ENCODE measurements at regions not wholly inside any gene's neighbourhood (a gene's known extent, or its start where the extent isn't known, plus 50 kb on each side); places are given as distances from the start of the nearest gene placed in this dataset.

DNA sequence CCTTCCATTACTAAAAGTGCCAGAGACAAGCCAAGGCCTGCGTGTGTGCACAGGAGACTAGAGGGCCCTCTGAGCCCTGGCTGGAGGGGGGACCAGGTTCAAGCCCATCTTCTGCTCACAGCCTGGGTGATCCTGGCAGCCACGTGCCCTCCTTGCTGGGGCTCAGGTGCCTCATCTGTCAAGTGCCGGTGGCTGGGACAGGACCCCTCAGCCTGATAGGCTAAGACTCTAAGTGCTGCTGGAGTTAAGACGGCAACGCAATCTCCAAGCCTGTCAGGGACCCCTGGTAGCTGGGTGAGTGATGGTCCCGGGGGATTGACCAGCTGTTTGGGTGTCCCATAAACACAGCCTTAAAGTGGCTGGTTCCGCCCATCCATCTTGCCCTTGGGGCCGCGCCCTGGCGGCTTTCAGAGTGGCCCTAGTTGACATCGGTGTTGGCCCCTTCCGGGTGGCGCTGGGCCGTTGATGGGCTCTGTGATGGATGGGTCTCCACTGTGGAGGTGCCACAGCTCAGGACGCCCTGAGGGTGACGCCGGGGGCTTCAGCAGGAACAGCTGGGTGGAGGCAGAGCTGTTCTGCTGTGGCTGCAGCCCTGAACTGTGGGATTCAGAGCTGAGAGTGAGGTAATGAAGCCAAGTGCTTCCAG lies 136.2 kb downstream of the BARX1 start:
- TF ChIP-seq, protein P1, sequence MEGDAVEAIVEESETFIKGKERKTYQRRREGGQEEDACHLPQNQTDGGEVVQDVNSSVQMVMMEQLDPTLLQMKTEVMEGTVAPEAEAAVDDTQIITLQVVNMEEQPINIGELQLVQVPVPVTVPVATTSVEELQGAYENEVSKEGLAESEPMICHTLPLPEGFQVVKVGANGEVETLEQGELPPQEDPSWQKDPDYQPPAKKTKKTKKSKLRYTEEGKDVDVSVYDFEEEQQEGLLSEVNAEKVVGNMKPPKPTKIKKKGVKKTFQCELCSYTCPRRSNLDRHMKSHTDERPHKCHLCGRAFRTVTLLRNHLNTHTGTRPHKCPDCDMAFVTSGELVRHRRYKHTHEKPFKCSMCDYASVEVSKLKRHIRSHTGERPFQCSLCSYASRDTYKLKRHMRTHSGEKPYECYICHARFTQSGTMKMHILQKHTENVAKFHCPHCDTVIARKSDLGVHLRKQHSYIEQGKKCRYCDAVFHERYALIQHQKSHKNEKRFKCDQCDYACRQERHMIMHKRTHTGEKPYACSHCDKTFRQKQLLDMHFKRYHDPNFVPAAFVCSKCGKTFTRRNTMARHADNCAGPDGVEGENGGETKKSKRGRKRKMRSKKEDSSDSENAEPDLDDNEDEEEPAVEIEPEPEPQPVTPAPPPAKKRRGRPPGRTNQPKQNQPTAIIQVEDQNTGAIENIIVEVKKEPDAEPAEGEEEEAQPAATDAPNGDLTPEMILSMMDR (IDR thresholded peaks at IDR 0.05), result no peak
- no peak for TF ChIP-seq POLR2A (IDR thresholded peaks at IDR 0.05)

Measured in thyroid gland (tissue), 4 donors.